Dendritic cell treated with granulocyte-macrophage colony-stimulating factor and Interleukin-4, amounts not matched to agents 40 ng/mL and 50 ng/mL, for 4 days (primary cell): ENCODE measurements at regions not wholly inside any gene's neighbourhood (a gene's known extent, or its start where the extent isn't known, plus 50 kb on each side); places are given as distances from the start of the nearest gene placed in this dataset.

Experiments used
- H3K27ac Mint-ChIP-seq: one replicate; pipeline ENCODE4 v1.8.0; 2022; ENCODE audit warnings: mild to moderate bottlenecking, mixed read lengths
- H3K27me3 Mint-ChIP-seq: one replicate; pipeline ENCODE4 v1.8.0; 2022; ENCODE audit warnings: mild to moderate bottlenecking, mixed read lengths
- H3K36me3 Mint-ChIP-seq: one replicate; pipeline ENCODE4 v1.8.0; 2022; ENCODE audit warnings: low read depth, mixed read lengths
- H3K4me1 Mint-ChIP-seq: one replicate; pipeline ENCODE4 v1.8.0; 2022; ENCODE audit warnings: low read depth, mixed read lengths
- H3K4me3 Mint-ChIP-seq: one replicate; pipeline ENCODE4 v1.8.0; 2022; ENCODE audit warnings: mild to moderate bottlenecking, moderate library complexity, mixed read lengths
- H3K9me3 Mint-ChIP-seq: one replicate; pipeline ENCODE4 v1.8.0; 2022; ENCODE audit warnings: mixed read lengths
- intact Hi-C: fragments of 100-400 bp; cut with micrococcal nuclease; formaldehyde crosslinking; loops from one replicate; pipeline ENCODE4 v1.15.0; 2022

- no peak overlapping the region for H3K27ac Mint-ChIP-seq
- no peak overlapping the region for H3K4me3 Mint-ChIP-seq
- H3K9me3 Mint-ChIP-seq = no peaks in the 10 kb centered on the region
- no peaks in the 10 kb centered on the region for H3K27me3 Mint-ChIP-seq
- intact Hi-C loops = no loop called here
- H3K36me3 Mint-ChIP-seq = no peaks in the 10 kb centered on the region
- H3K4me1 Mint-ChIP-seq = no peaks in the 10 kb centered on the region
These were observed 462.2 kb upstream of the PTBP2 start for GRCh38 chr1:96259399-96259798.

DNA sequence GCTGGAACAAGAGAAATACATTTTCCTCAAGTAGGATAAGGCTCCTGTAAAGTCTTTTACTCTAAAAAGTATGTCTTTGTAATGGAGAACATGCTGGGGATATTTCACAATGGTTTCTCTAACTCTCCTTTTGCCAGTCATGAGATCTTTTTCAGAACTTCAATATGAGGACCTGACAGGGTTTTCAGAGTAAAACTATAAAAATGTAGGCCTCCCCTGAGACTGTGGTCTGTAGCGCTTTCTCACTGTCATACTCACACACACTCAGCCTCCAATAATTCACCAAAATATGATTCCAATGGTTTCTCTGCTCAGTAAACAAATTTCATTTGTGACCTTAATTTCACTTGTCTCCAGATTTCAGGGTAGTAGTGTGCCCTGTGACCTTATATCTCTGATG lies 440.1 kb upstream of the PTBP2 start:
- no peak overlapping the region for H3K27ac Mint-ChIP-seq

DNA sequence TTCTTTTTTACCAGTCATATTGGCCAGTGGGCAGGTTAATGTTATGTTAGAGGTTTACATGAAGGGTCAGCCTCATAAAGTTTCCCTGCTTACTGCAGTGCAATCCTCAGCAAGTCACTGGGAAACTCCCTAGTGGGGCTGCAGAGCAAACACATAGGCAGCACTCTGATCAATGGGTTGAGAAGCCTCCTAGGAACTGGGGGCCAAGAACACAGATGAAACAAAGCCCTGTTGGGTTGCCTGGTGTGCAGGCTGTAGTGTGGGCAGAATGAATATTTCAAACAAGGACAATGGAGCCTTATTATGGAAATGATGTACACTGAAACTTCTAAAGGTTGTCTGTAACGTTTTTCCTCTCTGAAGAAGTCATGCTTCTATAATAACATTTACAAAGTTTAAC lies 431.6 kb upstream of the PTBP2 start:
- H3K4me1 Mint-ChIP-seq = no peaks in the 10 kb centered on the region
- peaks cover 38% of the 10 kb centered on the region for H3K9me3 Mint-ChIP-seq
- no peak overlapping the region for H3K27ac Mint-ChIP-seq
- H3K36me3 Mint-ChIP-seq = no peaks in the 10 kb centered on the region
- intact Hi-C loops = no loop called here
- no peak overlapping the region for H3K4me3 Mint-ChIP-seq
- H3K27me3 Mint-ChIP-seq = peaks cover 2% of the 10 kb centered on the region

More for the DNA sequence above, 440.1 kb upstream of the PTBP2 start:
- intact Hi-C loops = no loop called here
- Mint-ChIP-seq H3K4me3 (no peak overlapping the region), H3K9me3 (peaks cover 49% of the 10 kb centered on the region), H3K4me1 (no peaks in the 10 kb centered on the region), H3K27me3 (peaks cover under 1% of the 10 kb centered on the region), H3K36me3 (no peaks in the 10 kb centered on the region)

GRCh38 chr1:96290801-96291200 lies 430.8 kb upstream of the PTBP2 start:
- Mint-ChIP-seq H3K36me3 (no peaks in the 10 kb centered on the region), H3K27me3 (peaks cover 2% of the 10 kb centered on the region), H3K9me3 (peaks cover 31% of the 10 kb centered on the region), H3K27ac (no peak overlapping the region), H3K4me1 (no peaks in the 10 kb centered on the region), H3K4me3 (no peak overlapping the region)
- intact Hi-C loops = no loop called here

- intact Hi-C loops = no loop called here
- no peak overlapping the region for H3K4me3 Mint-ChIP-seq
- H3K27ac Mint-ChIP-seq = no peak overlapping the region
- H3K27me3 Mint-ChIP-seq = peaks cover 2% of the 10 kb centered on the region
- H3K4me1 Mint-ChIP-seq = peaks cover 3% of the 10 kb centered on the region
- peaks cover 25% of the 10 kb centered on the region for H3K9me3 Mint-ChIP-seq
- no peaks in the 10 kb centered on the region for H3K36me3 Mint-ChIP-seq
These were observed 430.1 kb upstream of the PTBP2 start for GRCh38 chr1:96291468-96291867.

DNA sequence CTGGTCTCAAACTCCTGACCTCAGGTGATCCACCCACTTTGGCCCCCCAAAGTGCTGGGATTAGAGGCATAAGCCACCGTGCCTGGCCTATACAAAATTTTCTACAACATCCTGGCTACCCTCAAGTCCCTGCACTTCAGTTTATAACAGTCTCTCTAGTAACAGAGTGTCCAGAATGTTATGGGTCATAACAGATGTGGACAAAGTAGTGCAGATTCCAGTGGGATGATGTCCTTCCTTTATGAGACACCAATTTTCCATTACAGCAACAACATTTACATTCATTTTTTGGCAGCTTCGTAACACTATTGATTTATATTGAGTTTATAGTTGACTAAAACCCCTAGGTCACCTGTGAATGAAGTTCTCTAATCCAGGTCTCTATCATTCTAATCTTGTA lies 429.4 kb upstream of the PTBP2 start:
- Mint-ChIP-seq H3K27ac (no peak overlapping the region), H3K9me3 (peaks cover 18% of the 10 kb centered on the region), H3K4me3 (no peak overlapping the region), H3K4me1 (peaks cover 10% of the 10 kb centered on the region), H3K36me3 (no peaks in the 10 kb centered on the region), H3K27me3 (no peaks in the 10 kb centered on the region)
- intact Hi-C loops = no loop called here

DNA sequence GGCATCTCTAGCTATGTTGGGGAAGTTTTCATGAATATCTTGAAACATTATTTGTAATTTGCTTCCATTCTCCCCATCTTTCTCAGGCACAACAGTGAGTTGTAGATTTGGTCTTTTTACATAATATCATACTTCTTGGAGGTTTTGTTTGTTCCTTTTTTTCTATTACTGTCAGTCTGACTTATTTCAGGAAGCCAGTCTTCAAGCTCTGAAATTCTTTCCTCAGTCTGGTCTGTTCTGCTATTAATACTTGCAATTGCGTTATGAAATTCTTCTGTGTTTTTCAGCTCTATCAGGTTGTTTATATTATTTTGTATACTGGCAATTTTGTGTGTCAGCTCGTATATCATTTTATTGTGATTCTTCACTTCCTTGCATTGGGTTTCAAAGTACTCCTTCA lies 424.6 kb upstream of the PTBP2 start:
- intact Hi-C loops = no loop called here
- H3K9me3 Mint-ChIP-seq = no peaks in the 10 kb centered on the region
- H3K27me3 Mint-ChIP-seq = no peaks in the 10 kb centered on the region
- H3K4me3 Mint-ChIP-seq = no peak overlapping the region
- H3K27ac Mint-ChIP-seq = no peak overlapping the region
- peaks cover 19% of the 10 kb centered on the region for H3K4me1 Mint-ChIP-seq
- H3K36me3 Mint-ChIP-seq = no peaks in the 10 kb centered on the region

- H3K4me3 Mint-ChIP-seq = no peak overlapping the region
- intact Hi-C loops = no loop called here
- no peaks in the 10 kb centered on the region for H3K9me3 Mint-ChIP-seq
These were observed 414.6 kb upstream of the PTBP2 start for GRCh38 chr1:96306809-96307560.

GRCh38 chr1:96308314-96308713 lies 413.3 kb upstream of the PTBP2 start:
- Mint-ChIP-seq H3K4me1 (peaks cover 6% of the 10 kb centered on the region), H3K27me3 (no peaks in the 10 kb centered on the region), H3K9me3 (no peaks in the 10 kb centered on the region), H3K36me3 (no peaks in the 10 kb centered on the region), H3K4me3 (no peak overlapping the region), H3K27ac (no peak overlapping the region)
- intact Hi-C loops = no loop called here

More at GRCh38 chr1:96306809-96307560, 414.6 kb upstream of the PTBP2 start:
- Mint-ChIP-seq H3K27me3 (no peaks in the 10 kb centered on the region), H3K36me3 (no peaks in the 10 kb centered on the region), H3K4me1 (peaks cover 6% of the 10 kb centered on the region), H3K27ac (no peak overlapping the region)

DNA sequence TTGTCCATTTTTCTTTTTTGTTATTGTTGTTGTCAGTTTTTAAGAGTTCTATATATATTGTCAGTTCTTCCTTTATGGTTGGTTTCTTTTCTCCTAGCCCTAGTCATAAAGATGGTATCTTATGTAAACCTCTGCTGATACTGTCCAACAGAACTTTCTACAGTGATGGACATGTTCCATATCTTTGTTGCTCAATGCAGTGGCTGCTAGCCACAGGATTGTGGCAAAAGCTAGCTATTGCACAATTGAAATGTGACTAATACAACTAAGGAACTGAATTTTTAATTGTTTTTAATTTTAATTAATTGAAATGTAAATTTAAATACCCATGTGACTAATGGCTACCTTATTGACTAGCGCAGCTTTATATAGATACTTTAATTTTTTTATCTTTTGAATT lies 411.8 kb upstream of the PTBP2 start:
- Mint-ChIP-seq H3K36me3 (no peaks in the 10 kb centered on the region), H3K27me3 (no peaks in the 10 kb centered on the region), H3K4me1 (peaks cover 6% of the 10 kb centered on the region), H3K9me3 (no peaks in the 10 kb centered on the region), H3K27ac (no peak overlapping the region), H3K4me3 (no peak overlapping the region)
- intact Hi-C loops = no loop called here

- H3K27ac Mint-ChIP-seq = no peak overlapping the region
- no peak overlapping the region for H3K4me3 Mint-ChIP-seq
- H3K27me3 Mint-ChIP-seq = no peaks in the 10 kb centered on the region
- peaks cover 3% of the 10 kb centered on the region for H3K4me1 Mint-ChIP-seq
- H3K9me3 Mint-ChIP-seq = no peaks in the 10 kb centered on the region
- no peaks in the 10 kb centered on the region for H3K36me3 Mint-ChIP-seq
- intact Hi-C loops = no loop called here
These were observed 408.4 kb upstream of the PTBP2 start for GRCh38 chr1:96313216-96313615.

DNA sequence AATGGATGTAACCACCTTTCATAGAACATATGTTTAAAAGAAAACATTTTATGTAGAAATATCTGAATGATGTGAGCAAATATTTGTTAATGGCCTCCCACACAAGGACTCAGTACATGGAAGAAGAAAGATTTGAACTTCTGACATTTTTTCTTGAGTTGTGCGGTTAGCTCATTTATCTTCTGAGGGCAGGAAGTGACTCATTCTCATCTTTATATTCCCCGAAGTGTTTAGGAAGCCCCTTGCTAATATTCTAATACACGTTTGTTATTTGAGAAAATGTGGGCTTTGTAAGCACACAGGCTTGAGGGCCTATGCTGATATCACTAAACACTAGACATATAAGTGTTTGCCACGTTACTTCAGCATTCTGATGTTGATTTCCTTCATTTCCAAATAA lies 392.5 kb upstream of the PTBP2 start:
- intact Hi-C loops = no loop called here
- Mint-ChIP-seq H3K36me3 (no peaks in the 10 kb centered on the region), H3K27ac (no peak overlapping the region), H3K4me3 (no peak overlapping the region), H3K27me3 (no peaks in the 10 kb centered on the region), H3K4me1 (no peaks in the 10 kb centered on the region), H3K9me3 (no peaks in the 10 kb centered on the region)

DNA sequence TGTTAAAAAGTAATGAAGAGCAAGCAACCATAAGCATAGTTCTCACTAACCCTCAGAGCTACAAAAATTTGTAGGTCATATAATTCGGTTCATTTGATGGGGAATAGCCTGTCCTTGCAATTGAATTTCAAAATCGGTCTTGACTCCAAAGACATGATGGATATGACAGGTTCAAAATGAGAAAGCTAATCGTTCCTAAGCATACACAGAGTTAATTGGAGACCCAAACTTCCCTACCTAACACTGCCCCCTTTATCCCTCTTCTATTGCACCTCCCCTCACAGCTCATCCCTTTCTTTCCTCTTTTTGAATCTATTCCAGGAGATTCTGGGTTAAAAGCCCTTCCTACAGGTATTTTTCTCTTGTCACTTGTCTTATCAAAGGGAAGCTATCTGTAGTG lies 390.0 kb upstream of the PTBP2 start:
- Mint-ChIP-seq H3K27ac (no peak overlapping the region), H3K36me3 (no peaks in the 10 kb centered on the region), H3K4me3 (no peak overlapping the region), H3K9me3 (no peaks in the 10 kb centered on the region), H3K4me1 (no peaks in the 10 kb centered on the region), H3K27me3 (no peaks in the 10 kb centered on the region)
- intact Hi-C loops = no loop called here

GRCh38 chr1:96333522-96334235 lies 387.9 kb upstream of the PTBP2 start:
- Mint-ChIP-seq H3K27me3 (no peaks in the 10 kb centered on the region), H3K4me1 (no peaks in the 10 kb centered on the region), H3K4me3 (no peak overlapping the region), H3K27ac (no peak overlapping the region), H3K9me3 (peaks cover 13% of the 10 kb centered on the region), H3K36me3 (no peaks in the 10 kb centered on the region)
- intact Hi-C loops = no loop called here

- no peaks in the 10 kb centered on the region for H3K4me1 Mint-ChIP-seq
- H3K9me3 Mint-ChIP-seq = peaks cover 13% of the 10 kb centered on the region
- H3K27ac Mint-ChIP-seq = no peak overlapping the region
- H3K4me3 Mint-ChIP-seq = no peak overlapping the region
- no peaks in the 10 kb centered on the region for H3K27me3 Mint-ChIP-seq
- H3K36me3 Mint-ChIP-seq = no peaks in the 10 kb centered on the region
- intact Hi-C loops = no loop called here
These were observed 387.4 kb upstream of the PTBP2 start for GRCh38 chr1:96334236-96334557.
